ENCODE measurements at regions not wholly inside any gene's neighbourhood (a gene's known extent, or its start where the extent isn't known, plus 50 kb on each side); places are given as distances from the start of the nearest gene placed in this dataset.

- TF ChIP-seq TOX (CRISPR knock-in tag; IDR thresholded peaks at IDR 0.05; ENCODE audit: borderline replicate concordance) (no peak), ZNF565 (CRISPR knock-in tag; conservative IDR thresholded peaks at IDR 0.05; ENCODE audit: low read depth) (no peak), ZFP3 (CRISPR knock-in tag; IDR thresholded peaks at IDR 0.05) (no peak), SNAI2 (CRISPR knock-in tag; IDR thresholded peaks at IDR 0.05) (no peak), ARNTL (CRISPR knock-in tag; IDR thresholded peaks at IDR 0.05; ENCODE audit: borderline replicate concordance, low read depth) (no peak), RARB (CRISPR knock-in tag; IDR thresholded peaks at IDR 0.05) (no peak)
These were observed 159.7 kb upstream of the FBXO11 start for GRCh38 chr2:48066000-48066399.
